Heart right ventricle (tissue), 16 donors: ENCODE measurements at regions not wholly inside any gene's neighbourhood (a gene's known extent, or its start where the extent isn't known, plus 50 kb on each side); places are given as distances from the start of the nearest gene placed in this dataset.

Source experiments
- ATAC-seq, 8 donors: fragments of 200-7000 bp; cut with Tn5 transposase; one replicate each; pipeline ENCODE4 v1.9.1; 2020; ENCODE audit warnings: mild to moderate bottlenecking in 8 of 8, moderate library complexity in 8 of 8, moderate number of reproducible peaks in 1 of 8
- DNase-seq, 2 donors: peaks; one replicate each; pipeline ENCODE4 v3.0.0-alpha.2; 2020
- H3K27ac ChIP-seq, 10 donors: fragments of 200-600 bp; sonication (generic) in 2 of 10; one replicate each; pipeline versions ENCODE4 v1.5.0 to v1.8.0; 2020 to 2022; ENCODE audit warnings: mild to moderate bottlenecking in 3 of 10
- H3K27me3 ChIP-seq, 7 donors: fragments of 200-600 bp; one replicate each; pipeline ENCODE4 v1.8.0; 2021 to 2022; ENCODE audit warnings: mild to moderate bottlenecking in 2 of 7
- H3K36me3 ChIP-seq, 9 donors: fragments of 200-600 bp; sonication (generic) in 1 of 9; one replicate each; pipeline versions ENCODE4 v1.5.0 to v1.8.0; 2020 to 2022; ENCODE audit warnings: mild to moderate bottlenecking in 2 of 9
- H3K4me1 ChIP-seq, 9 donors: fragments of 200-600 bp; sonication (generic) in 1 of 9; one replicate each; pipeline versions ENCODE4 v1.5.0 to v1.8.0; 2020 to 2022; ENCODE audit warnings: mild to moderate bottlenecking in 4 of 9
- H3K4me3 ChIP-seq, 10 donors: fragments of 200-600 bp; sonication (generic) in 2 of 10; one replicate each; pipeline versions ENCODE4 v1.5.0 to v1.8.0; 2020 to 2022; ENCODE audit warnings: mild to moderate bottlenecking in 7 of 10, moderate library complexity in 2 of 10
- H3K9me3 ChIP-seq, 11 donors: fragments of 200-600 bp in 10 of 11; sonication (generic) in 2 of 11; one replicate each; pipeline versions ENCODE4 v1.5.0 to v1.8.0; 2013 to 2022; ENCODE audit warnings: mild to moderate bottlenecking in 2 of 11, control low read depth in 1 of 11, moderate library complexity in 1 of 11
- WGBS, 2 donors: extraction: QIAGEN DNeasy Blood & Tissue Kit; methylation state at CpG; one replicate each; pipeline ENCODE4 v1.1.7; 2013; ENCODE audit warnings: inconsistent platforms in 1 of 2; 5-methylcytosine and 5-hydroxymethylcytosine counted together
- intact Hi-C, 10 donors: fragments of 100-400 bp; cut with DNase I; formaldehyde crosslinking; loops; one replicate each; pipeline versions ENCODE4 v1.11.1 to v1.14.2; 2022
- TF ChIP-seq, protein P1 (sequence below), 9 donors: fragments of 200-600 bp; sonication (generic) in 2 of 9; IDR thresholded peaks; one replicate each; pipeline versions ENCODE4 v1.5.0 to v1.8.0; 2021 to 2022; ENCODE audit warnings: antibody characterized with exemption in 9 of 9, mild to moderate bottlenecking in 5 of 9, moderate library complexity in 1 of 9
- donor health status: Arrhythmogenic right ventricular cardiomyopathy.
- donor health status: ischemic (EF 13 %, LVEDD 7.1; RV severe dilation, severe dysfunction).
- donor health status: healthy with polysubstance abuse.
- donor health status: DM: no; HTN: yes; CAD: no.
- donor health status: DM: no; HTN: no; CAD: no.
- donor health status: ischemic (EF 25% LVEDD 6.9; RV normal size, moderate dysfunction).
- donor health status: ischemic (EF 25% LVEDD 5.7; RV mildly dilated, moderate dysfunction).
- donor health status: healthy.
- donor health status: DM: yes; HTN: yes; CAD: no.
- donor health status: Ischemic cardiomyopathy.
- donor health status: ischemic (EF 35%, LVEDD 5.7; RV mildly dilated, moderate dysfunction).
- donor health status: nonischemic (EF 11% LVEDD 7.7; RV severe dilation, severe dysfunction).
- donor health status: DM: yes; HTN: yes; CAD: no.
- donor health status: PGD.
- donor health status: ischemic (EF 29% LVEDD 5.4; RV normal size, mild dysfunction).
- donor health status: nonischemic (EF 23%, LVEDD 6.1; RV moderate dilation, normal function).

DNA sequence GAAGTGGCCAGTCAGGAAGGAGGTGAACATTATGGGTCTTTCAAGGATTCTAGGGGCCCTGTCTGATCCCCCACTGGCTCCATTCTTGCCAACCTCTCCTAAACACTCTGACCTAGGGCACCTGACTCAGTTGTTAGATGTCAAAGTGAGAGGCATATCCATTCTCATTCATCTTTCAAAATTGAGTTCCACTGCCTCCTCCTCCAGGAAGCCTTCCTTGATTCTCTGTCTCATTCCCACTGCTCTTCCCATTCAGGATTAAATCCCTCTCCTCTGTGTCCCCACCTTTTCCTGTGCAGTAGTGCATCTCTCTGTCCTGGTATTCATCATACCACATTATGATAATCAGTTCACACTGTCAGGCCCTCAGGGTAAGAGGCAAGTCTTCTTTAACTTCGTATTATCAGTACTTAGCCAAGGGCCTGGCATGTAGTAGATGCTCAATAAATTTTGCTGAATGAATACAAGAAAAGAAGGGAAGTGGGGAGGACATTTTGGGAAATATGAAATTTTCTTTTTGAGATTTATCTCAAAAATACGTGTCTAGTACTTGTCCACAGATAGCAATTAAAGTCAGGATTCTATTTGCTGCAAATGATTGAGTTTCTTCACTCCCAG, 61.8 kb upstream of the ITPKB start:
- ATAC-seq (no peak), DNase-seq (no peak)
- Histone ChIP-seq H3K36me3 (no peaks in the 10 kb centered on the region), H3K27ac (peak overlapping the region in 1 of 10 donors; percentile 52), H3K4me1 (peaks cover 0 to 19% (median 10%) of the 10 kb centered on the region in 9 donors), H3K4me3 (no peak overlapping the region), H3K27me3 (peaks cover 0 to 2% (median 0%) of the 10 kb centered on the region in 7 donors), H3K9me3 (no peaks in the 10 kb centered on the region)
- TF ChIP-seq, protein P1, sequence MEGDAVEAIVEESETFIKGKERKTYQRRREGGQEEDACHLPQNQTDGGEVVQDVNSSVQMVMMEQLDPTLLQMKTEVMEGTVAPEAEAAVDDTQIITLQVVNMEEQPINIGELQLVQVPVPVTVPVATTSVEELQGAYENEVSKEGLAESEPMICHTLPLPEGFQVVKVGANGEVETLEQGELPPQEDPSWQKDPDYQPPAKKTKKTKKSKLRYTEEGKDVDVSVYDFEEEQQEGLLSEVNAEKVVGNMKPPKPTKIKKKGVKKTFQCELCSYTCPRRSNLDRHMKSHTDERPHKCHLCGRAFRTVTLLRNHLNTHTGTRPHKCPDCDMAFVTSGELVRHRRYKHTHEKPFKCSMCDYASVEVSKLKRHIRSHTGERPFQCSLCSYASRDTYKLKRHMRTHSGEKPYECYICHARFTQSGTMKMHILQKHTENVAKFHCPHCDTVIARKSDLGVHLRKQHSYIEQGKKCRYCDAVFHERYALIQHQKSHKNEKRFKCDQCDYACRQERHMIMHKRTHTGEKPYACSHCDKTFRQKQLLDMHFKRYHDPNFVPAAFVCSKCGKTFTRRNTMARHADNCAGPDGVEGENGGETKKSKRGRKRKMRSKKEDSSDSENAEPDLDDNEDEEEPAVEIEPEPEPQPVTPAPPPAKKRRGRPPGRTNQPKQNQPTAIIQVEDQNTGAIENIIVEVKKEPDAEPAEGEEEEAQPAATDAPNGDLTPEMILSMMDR (IDR thresholded peaks at IDR 0.05): no peak
- WGBS, 2 donors: 86 to 87% methylated on average over 2 of the region's 2 CpGs
- intact Hi-C loops: loop anchor here in 1 of 10 donors (10.0 kb wide), 1 partner anchor 46 kb away; no protein-coding TSS in a partner anchor

DNA sequence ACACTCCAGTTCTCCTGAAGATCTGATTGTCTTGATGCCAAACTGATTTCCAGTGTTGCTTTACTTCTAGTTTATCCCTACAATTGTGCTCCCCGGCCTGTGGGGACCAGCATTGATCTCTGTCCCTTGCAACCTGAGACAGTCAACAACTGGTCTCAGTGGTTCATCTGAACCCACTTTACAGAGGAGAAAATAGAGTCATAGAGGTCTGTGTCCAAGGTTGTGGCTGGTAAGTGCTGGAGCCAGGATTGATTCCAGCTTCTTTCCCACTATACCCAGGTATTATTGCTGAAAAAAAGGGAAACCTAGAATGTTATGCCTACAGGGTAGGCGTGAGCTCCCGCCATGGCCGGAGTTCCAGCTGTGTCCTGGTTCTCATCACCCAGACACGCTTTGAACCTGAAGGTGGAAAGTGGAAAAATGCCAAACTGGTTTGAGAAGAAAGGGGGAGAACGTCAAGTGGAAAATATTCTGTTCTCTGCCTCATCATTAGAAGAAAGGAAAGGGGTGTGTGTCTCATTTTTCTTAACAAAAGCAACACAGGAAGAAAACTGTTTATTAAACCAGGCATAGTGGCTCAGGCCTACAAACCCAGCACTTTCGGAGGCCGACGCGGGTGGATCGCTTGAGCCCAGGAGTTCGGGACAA, 60.7 kb upstream of the ITPKB start:
- peak in 6 of 8 donors; percentile 16 to 66 (median 42) for ATAC-seq
- TF ChIP-seq, protein P1 (IDR thresholded peaks at IDR 0.05): no peak
- no peak overlapping the region for H3K4me3 ChIP-seq
- no peak for DNase-seq
- H3K4me1 ChIP-seq: peaks cover 0 to 19% (median 10%) of the 10 kb centered on the region in 9 donors
- H3K27me3 ChIP-seq: peaks cover 0 to under 1% (median 0%) of the 10 kb centered on the region in 7 donors
- H3K9me3 ChIP-seq: no peaks in the 10 kb centered on the region
- H3K27ac ChIP-seq: peak overlapping the region in 9 of 10 donors; percentile 6 to 77 (median 52)
- 54 to 62% methylated on average over 12 of the region's 12 CpGs for WGBS, 2 donors
- intact Hi-C loops: loop anchor here in 1 of 10 donors (10.0 kb wide), 1 partner anchor 45 kb away; no protein-coding TSS in a partner anchor
- H3K36me3 ChIP-seq: no peaks in the 10 kb centered on the region

DNA sequence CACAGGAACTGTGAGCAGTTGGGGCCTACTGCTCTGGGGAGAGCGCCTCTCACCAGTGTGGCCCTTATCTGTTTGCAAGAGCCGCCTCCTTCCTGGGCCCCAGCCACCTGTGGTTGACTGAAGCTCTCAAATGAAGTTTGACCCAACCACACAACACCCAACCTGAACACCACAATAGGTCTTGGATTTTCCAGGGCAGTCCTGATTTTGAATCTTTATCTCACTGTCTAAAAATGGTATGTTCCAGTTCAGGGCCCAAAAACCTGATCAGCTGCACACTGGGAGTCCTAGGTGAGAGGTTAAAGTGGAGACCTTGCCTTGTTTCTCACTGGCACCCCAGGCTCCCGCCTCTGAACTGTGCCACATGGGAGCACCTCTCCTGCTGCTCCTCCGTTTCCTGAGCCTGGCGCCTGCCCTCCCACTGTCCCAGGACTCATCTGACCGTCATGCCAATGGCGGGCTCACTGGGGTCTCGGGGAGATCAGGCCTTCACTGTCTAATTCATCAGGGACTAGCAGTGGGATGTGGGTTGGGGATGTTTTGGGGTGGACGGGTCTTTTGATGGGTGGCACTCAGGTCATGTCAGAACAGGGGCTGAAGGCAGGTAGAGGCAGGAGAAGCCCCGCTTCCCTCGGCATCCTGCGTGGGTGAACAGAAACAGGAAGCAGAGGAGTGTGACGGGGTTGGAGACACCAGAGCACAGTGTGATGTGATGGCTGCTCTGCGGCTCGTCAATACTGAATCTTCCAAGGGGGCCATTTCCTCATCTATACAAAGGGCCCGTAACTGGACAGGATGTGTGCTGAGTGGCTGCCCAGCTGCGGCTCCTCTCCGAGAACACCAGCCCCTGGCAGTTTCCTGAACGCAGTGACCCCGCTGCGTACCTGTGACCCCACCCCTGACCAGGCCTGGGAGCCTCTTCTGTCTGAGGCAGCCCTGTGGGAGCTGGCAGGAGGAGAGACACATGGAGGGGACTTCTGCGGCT, 59.6 kb upstream of the ITPKB start:
- H3K27me3 ChIP-seq: no peaks in the 10 kb centered on the region
- peak; percentile 42 to 91 (median 68) for ATAC-seq
- H3K27ac ChIP-seq: peak overlapping the region in 9 of 10 donors; percentile 6 to 77 (median 52)
- 69 to 83% methylated on average over 22 of the region's 22 CpGs for WGBS, 2 donors
- TF ChIP-seq, protein P1 (IDR thresholded peaks at IDR 0.05): no peak
- peaks cover 0 to 21% (median 10%) of the 10 kb centered on the region in 9 donors for H3K4me1 ChIP-seq
- no peak overlapping the region for H3K4me3 ChIP-seq
- no peaks in the 10 kb centered on the region for H3K36me3 ChIP-seq
- intact Hi-C loops: no loop called here
- no peak for DNase-seq
- no peaks in the 10 kb centered on the region for H3K9me3 ChIP-seq

DNA sequence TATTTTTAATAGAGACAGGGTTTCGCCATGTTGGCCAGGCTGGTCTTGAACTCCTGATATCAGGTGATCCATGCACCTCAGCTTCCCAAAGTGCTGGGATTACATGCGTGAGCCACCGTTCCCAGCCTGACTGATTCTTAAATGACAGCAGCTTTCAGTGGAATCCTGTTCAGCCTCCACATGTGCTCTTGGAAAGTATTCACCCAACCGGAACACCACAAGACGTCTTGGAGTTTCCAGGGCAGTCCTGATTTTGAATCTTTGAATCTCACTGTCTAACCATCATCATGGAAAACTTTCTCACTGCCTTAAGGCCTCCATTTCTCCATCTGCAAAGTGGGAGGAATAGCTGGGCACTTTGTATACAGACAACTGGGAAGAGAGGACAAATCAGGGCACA, 58.1 kb upstream of the ITPKB start:
- WGBS, 2 donors: 91 to 92% methylated on average over 5 of the region's 5 CpGs
- no peaks in the 10 kb centered on the region for H3K27me3 ChIP-seq
- H3K36me3 ChIP-seq: no peaks in the 10 kb centered on the region
- no peak overlapping the region for H3K27ac ChIP-seq
- H3K4me1 ChIP-seq: peaks cover 0 to 23% (median 10%) of the 10 kb centered on the region in 9 donors
- TF ChIP-seq, protein P1 (IDR thresholded peaks at IDR 0.05): no peak
- ATAC-seq: no peak
- no peaks in the 10 kb centered on the region for H3K9me3 ChIP-seq
- H3K4me3 ChIP-seq: no peak overlapping the region
- intact Hi-C loops: no loop called here
- DNase-seq: no peak
